Activated CD4-positive, alpha-beta T cell treated with anti-CD3 and anti-CD28 coated beads for 48 hours (primary cell): ENCODE measurements at regions not wholly inside any gene's neighbourhood (a gene's known extent, or its start where the extent isn't known, plus 50 kb on each side); places are given as distances from the start of the nearest gene placed in this dataset.

Experiments
- DNase-seq: peaks from one replicate; pipeline ENCODE4 v3.0.0-alpha.2; 2020

DNA sequence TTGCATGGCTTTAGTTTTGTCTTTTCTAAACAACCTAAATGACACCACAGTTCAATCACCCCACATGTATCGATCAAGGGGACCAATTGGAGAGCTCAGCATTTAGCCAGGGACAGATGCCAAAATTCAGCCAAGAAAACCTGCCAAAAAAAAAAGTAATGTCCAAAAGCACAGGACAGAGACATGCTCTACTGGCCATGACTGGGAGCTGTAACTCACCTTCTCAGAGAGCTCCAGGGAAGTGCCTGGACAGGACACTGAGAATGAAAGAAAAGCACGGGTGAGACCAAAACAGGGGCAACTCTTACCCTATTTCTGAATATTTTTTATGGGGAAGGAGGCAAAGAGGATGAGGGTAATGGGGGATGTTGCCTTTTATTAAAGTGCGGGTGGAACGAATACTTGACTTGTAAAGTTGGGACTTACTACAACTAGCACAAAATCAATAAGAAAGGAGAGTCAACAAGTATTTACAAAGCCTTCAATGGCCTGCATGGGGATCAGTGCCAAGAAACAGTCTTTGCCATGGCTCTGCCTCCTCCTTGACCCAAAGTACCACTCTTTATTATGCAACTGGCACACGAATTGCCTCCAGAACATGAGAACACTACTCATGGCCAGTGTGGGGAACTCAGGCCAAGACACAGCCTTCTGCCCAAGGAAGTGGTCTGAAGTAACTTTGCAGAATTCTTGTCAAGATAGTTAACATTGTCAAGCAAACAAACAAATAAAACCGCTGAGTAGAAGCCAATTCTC is 72.9 kb upstream of the HK2 start:
- DNase-seq = no peak

DNA sequence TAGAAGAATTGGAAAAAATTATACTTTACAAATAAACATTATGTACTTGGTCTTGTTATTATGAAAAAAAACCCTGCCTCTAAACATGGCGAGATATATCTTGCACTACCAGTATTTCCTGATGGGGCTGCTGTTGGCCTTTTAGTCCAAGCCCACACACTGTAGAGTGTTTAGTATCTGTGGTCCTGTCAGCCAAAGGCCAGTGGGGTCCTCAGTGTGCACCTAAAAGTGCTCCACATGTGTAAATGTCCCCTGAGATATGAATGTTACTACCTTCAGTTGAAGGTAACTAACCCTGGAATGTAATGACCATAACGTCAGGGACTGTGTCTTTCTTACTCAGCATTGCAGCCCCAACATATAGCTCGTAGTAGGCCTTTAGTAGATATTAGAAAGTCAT is 71.1 kb upstream of the HK2 start:
- DNase-seq = no peak

DNA sequence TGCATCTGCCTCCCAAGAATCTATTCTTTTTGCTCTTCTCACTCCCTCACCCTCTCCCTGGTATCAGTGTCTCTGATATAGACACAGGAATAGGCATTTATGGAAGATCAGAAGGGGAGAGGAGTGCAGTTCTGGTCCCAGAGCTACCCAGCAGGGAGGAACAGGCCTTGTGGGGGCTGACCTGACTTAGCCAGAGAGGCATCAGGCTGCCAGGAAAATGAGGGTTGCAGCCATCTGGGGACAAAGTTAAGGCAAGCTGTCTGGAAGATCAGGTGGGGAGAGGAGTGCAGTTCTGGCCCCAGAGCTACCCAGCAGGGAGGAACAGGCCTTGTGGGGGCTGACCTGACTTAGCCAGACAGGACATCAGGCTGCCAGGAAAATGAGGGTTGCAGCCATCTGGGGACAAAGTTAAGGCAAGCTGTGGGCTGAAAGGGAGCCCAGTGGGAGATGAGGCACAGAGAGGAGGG is 69.9 kb upstream of the HK2 start:
- no peak for DNase-seq

DNA sequence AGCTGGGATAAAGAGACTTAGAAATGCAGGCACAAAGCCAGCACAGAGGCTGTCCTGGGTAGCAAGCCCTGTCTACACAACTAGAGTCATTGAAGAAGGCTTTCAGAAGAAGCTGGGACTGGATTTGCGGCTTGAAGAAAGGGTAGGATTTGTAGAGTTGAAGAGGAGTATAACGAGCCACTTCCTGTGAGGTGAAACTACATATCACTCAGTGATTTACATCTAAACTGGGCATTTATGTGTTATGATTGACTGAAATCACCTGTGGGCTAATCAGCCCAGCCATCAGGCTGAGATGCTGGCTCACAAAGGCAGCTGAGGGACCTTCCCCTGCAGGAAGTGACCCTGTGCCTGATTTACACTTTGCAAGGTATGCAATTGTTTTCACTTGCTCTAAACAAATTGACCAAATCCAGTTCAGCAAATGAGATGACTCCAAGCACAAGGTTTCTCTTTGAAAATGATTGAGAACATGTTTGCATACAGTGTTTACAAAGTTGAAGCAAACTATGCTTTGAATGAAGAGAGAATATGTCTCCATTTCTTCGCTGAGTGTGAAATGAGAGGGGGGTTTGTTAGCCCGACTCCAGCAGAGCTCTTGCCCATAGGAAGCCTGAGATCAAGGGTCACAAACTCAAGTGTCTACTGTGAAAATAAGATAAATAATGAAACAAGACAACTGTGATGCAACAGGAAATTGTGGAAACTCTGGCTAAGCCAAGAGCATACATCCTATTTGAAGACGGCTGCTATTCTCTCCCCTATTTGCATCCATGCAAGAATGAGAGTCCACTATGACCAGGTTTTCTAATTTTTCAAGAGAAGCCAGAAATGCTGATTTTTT is 69.3 kb upstream of the HK2 start:
- no peak for DNase-seq

DNA sequence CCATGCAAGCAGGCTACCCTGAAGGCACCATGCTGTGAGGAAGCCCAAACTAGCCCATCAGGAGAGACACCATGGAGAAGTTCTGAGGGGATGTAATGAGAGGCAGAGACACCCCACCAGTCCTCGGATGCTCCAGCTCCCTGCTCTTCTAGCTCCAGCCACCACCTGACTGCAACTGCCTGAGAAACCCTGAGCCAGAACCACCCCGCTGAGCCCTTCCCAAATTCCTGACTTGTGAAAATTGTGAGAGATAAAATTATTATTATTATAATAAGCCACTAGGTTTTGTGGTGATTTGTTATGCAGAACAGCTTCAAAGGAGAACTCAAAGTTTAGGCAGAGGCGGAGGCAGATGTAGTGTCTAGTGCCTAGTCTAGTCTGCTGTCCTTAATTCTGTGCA is 67.1 kb upstream of the HK2 start:
- no peak for DNase-seq

DNA sequence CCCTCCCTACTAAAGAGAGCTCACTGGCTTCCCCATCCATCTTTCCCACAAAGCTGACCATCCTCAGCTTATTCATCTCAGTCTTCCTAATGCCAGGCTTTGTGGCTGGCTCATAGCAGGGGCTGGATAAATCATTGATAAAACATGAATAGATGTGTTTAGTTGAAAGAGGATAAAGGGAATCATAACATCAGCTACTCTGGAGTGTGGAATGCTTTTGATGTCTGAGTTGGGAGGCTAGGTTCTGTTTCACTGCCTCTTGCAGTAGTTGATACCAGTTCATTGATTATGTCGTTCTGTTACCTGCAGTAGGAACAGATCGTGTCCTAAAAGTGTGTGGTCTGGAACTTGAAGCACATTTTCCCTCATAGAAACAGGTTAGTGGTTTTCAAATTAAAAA is 66.3 kb upstream of the HK2 start:
- DNase-seq = no peak

DNA sequence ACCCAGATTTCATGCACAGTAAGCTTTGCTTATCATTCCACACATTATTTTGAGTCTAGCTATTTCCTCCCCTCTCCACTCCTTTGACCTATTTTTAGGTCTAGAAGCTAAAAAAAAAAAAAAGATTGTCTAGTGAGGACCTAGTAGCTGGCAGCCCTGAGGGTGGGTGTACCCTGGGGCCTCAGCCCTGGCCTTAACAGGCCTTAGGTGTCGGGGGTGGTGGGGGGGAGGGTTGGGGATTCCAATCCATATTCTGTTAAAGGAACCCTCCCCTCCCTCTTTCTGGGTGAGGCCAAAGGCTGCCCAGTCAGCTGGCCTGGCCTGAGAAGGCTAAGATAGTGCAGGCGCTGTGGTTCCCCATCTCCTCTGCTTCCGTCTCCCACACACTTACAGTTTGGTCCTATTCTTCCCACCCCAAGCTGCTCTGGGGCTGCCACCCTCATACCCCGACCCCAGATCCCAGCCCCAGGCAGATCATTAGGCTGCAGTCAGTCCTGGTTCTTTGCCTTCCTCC is 65.5 kb upstream of the HK2 start:
- DNase-seq = no peak

DNA sequence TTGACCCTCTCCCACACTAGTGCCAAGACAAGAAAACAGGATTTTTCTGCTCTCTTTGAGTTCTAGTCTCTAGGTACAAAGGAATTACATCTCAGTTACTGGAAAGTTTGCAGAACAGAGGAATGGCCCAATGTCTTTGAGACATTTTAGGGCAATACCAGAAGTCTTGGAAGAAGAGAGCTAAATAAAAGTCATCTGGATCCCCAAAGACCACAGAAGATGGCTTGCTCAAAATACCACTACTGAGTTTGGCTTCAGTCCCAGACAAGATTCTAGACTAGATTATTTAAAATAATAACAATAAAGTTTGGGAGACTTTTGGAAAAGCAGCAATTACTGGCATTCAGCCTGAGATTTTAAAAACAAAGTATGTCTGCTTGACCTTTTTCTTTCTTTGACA is 61.9 kb upstream of the HK2 start:
- DNase-seq = no peak

DNA sequence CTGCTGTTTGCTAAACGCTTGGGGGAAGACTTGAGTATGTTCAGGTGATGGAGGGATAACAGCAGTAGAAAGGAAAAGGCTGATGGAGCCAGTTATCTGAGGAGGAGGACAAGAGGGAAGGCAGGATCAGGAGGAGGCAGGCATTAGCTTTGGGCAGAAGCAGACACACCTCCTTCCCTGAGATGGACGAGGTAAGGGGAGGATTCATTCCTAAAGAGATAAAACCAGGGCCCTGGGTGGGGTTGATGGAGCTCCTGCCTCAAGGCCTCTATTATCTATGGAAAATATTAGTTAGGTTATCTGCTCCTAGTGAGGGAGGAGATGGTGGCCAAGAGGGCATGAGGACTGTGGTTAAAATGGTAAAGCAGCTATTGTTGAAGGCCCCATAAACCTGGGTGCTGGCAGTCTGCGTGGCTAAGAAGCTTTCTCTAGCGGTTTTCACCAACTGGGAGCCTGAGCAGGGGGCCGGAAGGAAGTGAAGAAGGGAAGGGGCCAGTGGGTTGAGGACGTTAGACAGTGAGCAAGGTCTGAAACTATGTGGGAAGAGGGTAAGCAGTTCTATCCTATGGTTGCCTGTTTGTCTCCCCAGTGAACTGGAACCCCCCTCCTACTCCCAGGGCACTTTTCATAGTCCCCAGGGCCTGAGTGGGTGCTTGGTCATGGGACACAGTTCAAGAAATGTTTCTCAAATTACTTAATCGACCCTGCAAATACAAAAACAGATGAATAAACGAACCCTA is 56.6 kb upstream of the HK2 start:
- DNase-seq = no peak

DNA sequence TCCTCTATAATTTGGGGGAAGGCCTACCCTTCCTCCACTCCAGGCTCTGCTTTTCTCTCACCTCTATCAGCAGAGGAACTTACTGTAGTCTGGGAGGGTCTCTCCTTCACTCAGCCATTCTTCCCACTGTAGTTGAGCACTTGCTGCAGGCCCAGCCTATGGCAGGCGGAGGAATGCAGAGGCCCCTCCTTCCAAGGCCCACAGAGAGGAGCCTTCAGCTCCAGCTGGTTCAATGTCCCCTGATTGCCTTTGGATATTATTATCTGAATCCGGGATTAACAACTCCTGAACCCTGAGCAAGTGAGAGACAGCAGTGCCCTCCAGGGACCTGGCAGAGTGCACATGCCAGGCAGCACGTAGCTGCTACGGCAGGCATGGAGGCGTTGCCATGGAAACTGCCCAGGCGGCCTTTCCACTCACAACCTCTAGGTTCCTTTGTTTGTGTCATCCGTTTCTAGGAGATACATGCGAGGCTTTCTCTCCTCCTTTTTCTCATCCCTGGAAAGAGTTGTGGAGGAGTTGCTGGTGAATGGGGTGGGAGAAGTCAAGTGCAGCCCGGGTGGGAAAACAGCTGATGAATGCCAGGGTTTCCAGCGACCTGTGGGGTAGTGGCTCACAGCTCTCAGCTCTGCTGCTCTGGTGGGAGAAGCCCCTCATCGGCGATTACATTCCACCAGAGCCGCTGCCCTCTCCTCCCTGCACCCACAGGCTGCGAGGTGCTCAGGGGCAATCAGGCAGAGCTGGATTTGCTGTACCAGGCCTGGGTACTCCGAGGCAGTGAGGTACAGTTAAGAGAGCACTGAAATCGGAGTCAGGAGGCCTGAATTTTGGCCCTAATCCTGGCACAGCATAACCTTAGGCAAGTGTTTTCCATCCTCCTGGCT is 55.3 kb upstream of the HK2 start:
- DNase-seq = peak; percentile 13

DNA sequence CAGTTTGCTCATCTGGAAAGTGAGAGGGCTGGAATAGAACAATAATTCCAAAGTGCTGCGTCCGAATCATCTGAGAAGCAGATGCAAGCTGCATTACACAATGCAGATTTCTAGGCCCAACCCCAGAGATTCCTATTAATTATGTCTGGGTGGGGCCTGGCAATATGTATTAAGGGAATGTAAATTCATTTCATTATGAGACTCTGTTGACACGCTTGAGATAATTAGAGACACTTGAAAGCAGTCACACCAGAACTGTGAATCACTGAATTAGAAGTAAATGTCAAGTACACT is 54.7 kb upstream of the HK2 start:
- no peak for DNase-seq

DNA sequence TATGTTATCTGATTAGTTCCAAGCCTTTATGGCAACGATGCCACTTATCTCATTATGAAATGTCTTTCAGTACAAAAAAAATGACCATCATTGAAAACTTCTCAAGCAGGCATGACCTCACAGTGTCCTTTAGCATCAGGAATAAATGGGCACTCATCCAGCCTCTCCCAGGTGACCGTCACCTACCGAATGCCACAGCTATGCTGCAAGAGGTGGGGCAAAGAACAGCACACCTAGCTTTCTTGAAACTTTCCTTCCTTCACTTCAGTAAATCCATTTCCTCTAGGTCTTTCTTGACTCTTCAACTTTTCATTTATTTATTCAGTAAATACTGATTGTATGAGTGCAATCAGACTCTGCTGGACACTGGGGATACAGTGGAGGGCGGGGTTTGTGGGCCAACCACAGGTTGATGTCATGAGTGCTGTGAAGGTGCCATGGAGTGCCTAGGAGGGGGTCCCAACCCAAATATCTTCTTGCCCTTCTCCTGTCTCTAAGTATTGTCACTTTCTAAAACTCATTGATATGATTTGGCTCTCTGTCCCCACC is 54.3 kb upstream of the HK2 start:
- DNase-seq = no peak
